Osteocyte (in vitro differentiated cells): ENCODE measurements at regions not wholly inside any gene's neighbourhood (a gene's known extent, or its start where the extent isn't known, plus 50 kb on each side); places are given as distances from the start of the nearest gene placed in this dataset.
A peak's percentile ranks its signal among the peaks of the same experiment; 100 is the strongest.

Experiments used
- DNase-seq: peaks from one replicate; pipeline ENCODE4 v3.0.0; 2021; ENCODE audit warnings: mixed read lengths; ENCODE audit not compliant: unreplicated experiment; ENCODE audit errors: extremely low spot score
- H3K27ac Mint-ChIP-seq: one replicate; pipeline ENCODE4 v1.8.0; 2021; ENCODE audit warnings: mild to moderate bottlenecking, mixed read lengths; ENCODE audit not compliant: unreplicated experiment
- H3K27me3 Mint-ChIP-seq: one replicate; pipeline ENCODE4 v1.8.0; 2021; ENCODE audit warnings: mixed read lengths; ENCODE audit not compliant: unreplicated experiment
- H3K36me3 Mint-ChIP-seq: one replicate; pipeline ENCODE4 v1.8.0; 2021; ENCODE audit warnings: mixed read lengths; ENCODE audit not compliant: unreplicated experiment
- H3K4me1 Mint-ChIP-seq: one replicate; pipeline ENCODE4 v1.8.0; 2021; ENCODE audit warnings: mixed read lengths; ENCODE audit not compliant: unreplicated experiment
- H3K4me3 Mint-ChIP-seq: one replicate; pipeline ENCODE4 v1.8.0; 2021; ENCODE audit warnings: mild to moderate bottlenecking, moderate library complexity, mixed read lengths; ENCODE audit not compliant: unreplicated experiment
- H3K9me3 Mint-ChIP-seq: one replicate; pipeline ENCODE4 v1.8.0; 2021; ENCODE audit warnings: mixed read lengths; ENCODE audit not compliant: unreplicated experiment
- CTCF ChIP-seq: fragments of 200-600 bp; sonication (generic); IDR thresholded peaks from 2 replicates; pipeline ENCODE4 v1.5.0; 2021; ENCODE audit warnings: antibody characterized with exemption, mild to moderate bottlenecking, moderate library complexity

- Mint-ChIP-seq H3K36me3 (no peaks in the 10 kb centered on the region), H3K4me1 (peaks cover 48% of the 10 kb centered on the region), H3K4me3 (no peak overlapping the region), H3K27ac (no peak overlapping the region), H3K9me3 (peaks cover 5% of the 10 kb centered on the region), H3K27me3 (no peaks in the 10 kb centered on the region)
- no peak for DNase-seq
- no peak for TF ChIP-seq CTCF
These were observed 427.9 kb downstream of the AEBP2 start for GRCh38 chr12:19867151-19867550.

- no peak for TF ChIP-seq CTCF
- H3K4me3 Mint-ChIP-seq, result no peak overlapping the region
- peak overlapping the region; percentile 62 for H3K27ac Mint-ChIP-seq
- H3K36me3 Mint-ChIP-seq, result no peaks in the 10 kb centered on the region
- H3K4me1 Mint-ChIP-seq, result peaks cover 40% of the 10 kb centered on the region
- peaks cover 6% of the 10 kb centered on the region for H3K9me3 Mint-ChIP-seq
- DNase-seq, result no peak
- no peaks in the 10 kb centered on the region for H3K27me3 Mint-ChIP-seq
These were observed 428.7 kb downstream of the AEBP2 start for GRCh38 chr12:19867970-19868369.

GRCh38 chr12:19869413-19869812, 430.1 kb downstream of the AEBP2 start:
- Mint-ChIP-seq H3K9me3 (peaks cover 9% of the 10 kb centered on the region), H3K4me3 (no peak overlapping the region), H3K36me3 (no peaks in the 10 kb centered on the region), H3K27ac (peak overlapping the region; percentile 62), H3K27me3 (no peaks in the 10 kb centered on the region), H3K4me1 (peaks cover 39% of the 10 kb centered on the region)
- TF ChIP-seq CTCF, result no peak
- no peak for DNase-seq

GRCh38 chr12:19872621-19873540, 433.6 kb downstream of the AEBP2 start:
- TF ChIP-seq CTCF, result no peak
- Mint-ChIP-seq H3K4me1 (peaks cover 30% of the 10 kb centered on the region), H3K4me3 (no peak overlapping the region), H3K36me3 (no peaks in the 10 kb centered on the region), H3K27ac (no peak overlapping the region), H3K27me3 (no peaks in the 10 kb centered on the region), H3K9me3 (peaks cover 9% of the 10 kb centered on the region)
- no peak for DNase-seq

GRCh38 chr12:19880076-19880475, 440.8 kb downstream of the AEBP2 start:
- H3K9me3 Mint-ChIP-seq, result peaks cover 6% of the 10 kb centered on the region
- no peak overlapping the region for H3K4me3 Mint-ChIP-seq
- peaks cover 24% of the 10 kb centered on the region for H3K4me1 Mint-ChIP-seq
- no peak for DNase-seq
- H3K27me3 Mint-ChIP-seq, result no peaks in the 10 kb centered on the region
- TF ChIP-seq CTCF, result no peak
- no peak overlapping the region for H3K27ac Mint-ChIP-seq
- H3K36me3 Mint-ChIP-seq, result peaks cover 5% of the 10 kb centered on the region
